WI38 (cell line): ENCODE measurements at regions not wholly inside any gene's neighbourhood (a gene's known extent, or its start where the extent isn't known, plus 50 kb on each side); places are given as distances from the start of the nearest gene placed in this dataset.

Experiments used
- H3K4me3 ChIP-seq: 2 replicates; pipeline ENCODE4 v1.5.1; 2011; ENCODE audit warnings: low read depth, mild to moderate bottlenecking, control low read depth, low read length
- TF ChIP-seq, protein P1 (sequence below): IDR thresholded peaks from 2 replicates; pipeline ENCODE4 v1.5.1; 2012; ENCODE audit warnings: low read depth, mild to moderate bottlenecking, control low read depth, low read length

DNA sequence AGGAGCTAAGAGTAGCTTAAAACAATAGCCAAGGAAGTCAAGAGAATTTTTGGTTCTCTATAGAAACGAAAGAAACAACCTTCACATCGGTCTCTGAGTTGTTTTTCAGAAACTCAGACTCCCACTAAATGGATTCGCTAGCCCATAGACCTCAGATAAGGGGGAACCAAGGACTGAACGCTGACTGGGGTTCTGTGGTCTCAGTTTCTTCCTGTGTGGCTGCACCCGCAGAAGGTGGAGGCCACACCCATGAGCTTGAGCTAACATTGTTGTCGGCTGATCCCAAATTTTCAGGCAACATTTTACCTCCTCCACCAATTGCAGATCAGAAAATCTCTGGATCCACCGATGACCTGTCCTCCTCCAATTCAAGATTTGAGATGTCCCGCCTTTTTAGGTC is 456.1 kb downstream of the AJAP1 start:
- TF ChIP-seq, protein P1, sequence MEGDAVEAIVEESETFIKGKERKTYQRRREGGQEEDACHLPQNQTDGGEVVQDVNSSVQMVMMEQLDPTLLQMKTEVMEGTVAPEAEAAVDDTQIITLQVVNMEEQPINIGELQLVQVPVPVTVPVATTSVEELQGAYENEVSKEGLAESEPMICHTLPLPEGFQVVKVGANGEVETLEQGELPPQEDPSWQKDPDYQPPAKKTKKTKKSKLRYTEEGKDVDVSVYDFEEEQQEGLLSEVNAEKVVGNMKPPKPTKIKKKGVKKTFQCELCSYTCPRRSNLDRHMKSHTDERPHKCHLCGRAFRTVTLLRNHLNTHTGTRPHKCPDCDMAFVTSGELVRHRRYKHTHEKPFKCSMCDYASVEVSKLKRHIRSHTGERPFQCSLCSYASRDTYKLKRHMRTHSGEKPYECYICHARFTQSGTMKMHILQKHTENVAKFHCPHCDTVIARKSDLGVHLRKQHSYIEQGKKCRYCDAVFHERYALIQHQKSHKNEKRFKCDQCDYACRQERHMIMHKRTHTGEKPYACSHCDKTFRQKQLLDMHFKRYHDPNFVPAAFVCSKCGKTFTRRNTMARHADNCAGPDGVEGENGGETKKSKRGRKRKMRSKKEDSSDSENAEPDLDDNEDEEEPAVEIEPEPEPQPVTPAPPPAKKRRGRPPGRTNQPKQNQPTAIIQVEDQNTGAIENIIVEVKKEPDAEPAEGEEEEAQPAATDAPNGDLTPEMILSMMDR: no peak
- no peak overlapping the region for H3K4me3 ChIP-seq

DNA sequence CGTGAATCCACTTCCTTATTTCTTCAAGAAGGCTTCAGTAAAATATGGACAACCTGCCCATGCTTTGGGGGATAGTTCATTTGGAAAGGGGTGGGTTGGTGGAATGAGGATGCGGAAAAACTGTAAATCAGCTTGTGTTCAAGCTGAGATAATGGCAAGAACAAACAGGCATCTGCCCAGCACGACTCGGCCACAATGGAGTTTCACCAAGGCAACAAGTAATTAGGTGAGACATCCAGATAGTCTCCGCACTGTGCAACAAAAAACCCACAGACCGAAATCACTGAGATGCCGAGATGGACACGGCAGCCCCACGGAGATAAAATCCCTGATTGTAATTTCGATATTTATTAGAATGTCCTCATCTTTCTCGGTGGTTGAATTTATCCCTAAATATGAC is 455.2 kb downstream of the AJAP1 start:
- TF ChIP-seq, protein P1: no peak
- no peak overlapping the region for H3K4me3 ChIP-seq

GRCh38 chr1:5108740-5109139 is 454.3 kb downstream of the AJAP1 start:
- H3K4me3 ChIP-seq: no peak overlapping the region
- TF ChIP-seq, protein P1: no peak

DNA sequence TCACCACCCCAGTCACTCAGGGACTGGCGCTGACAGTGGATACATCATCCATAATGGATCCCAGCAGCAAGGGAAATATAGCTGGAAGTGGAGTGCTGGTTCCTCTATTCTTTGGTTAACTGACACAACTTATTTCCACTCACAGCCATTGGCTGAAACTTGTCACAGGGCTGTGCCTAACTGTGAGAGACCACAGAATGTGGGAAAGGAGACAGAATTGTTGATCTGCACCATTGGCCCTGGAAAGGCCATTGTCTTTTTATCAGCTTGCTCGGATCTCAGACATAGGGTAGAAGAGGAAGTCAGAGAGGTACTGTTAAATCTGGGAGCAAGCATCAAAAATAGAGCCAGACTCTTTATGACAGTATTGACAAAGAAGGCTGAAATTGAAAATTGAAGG is 451.3 kb downstream of the AJAP1 start:
- TF ChIP-seq, protein P1: no peak
- H3K4me3 ChIP-seq: no peak overlapping the region

DNA sequence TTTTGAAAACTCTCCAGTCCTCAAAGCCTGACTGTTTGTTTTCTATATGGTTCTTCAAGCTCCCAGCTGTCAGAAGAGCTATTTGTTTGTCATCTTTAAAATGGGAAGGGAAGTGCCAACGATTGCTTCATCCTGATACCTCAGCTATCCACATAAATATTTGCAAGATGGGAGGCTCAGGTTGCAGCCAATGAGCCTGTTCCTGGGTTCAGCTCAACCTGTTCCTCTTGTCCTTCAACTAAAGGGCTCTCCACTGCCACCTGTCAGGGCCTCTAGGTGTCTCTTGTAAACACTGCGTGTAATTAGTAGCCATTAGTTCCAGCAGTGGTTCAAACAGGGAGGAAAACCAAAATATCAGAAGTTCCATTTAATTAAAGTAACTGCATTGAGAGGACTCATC is 445.1 kb downstream of the AJAP1 start:
- TF ChIP-seq, protein P1: no peak
- no peak overlapping the region for H3K4me3 ChIP-seq

DNA sequence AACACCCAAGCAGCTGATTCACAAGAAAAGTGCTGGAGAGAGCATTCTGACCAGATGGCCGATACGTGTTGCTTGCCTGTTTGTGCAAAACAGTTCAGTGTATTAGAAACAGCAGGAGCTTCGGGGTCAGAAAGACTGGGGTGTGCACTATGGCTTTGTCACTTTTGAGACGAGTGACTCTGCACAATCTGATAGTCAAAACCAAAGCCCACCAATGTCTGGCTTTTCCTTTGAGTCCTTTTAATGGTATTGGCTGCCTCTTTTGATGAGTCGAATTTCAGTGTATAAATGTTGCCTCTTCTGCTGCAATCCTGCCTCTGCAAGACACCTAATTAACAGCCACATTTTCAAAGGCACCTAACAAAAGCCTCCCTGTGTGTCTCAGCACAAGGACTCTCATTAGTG is 444.6 kb downstream of the AJAP1 start:
- TF ChIP-seq, protein P1: no peak
- no peak overlapping the region for H3K4me3 ChIP-seq

- H3K4me3 ChIP-seq: no peak overlapping the region
- TF ChIP-seq, protein P1: no peak
Observed at GRCh38 chr1:5093042-5093441, 438.6 kb downstream of the AJAP1 start.

- H3K4me3 ChIP-seq: no peak overlapping the region
- TF ChIP-seq, protein P1: no peak
Observed at GRCh38 chr1:5084676-5085075, 430.3 kb downstream of the AJAP1 start.
